Prostate gland (tissue), 2 donors: ENCODE measurements at regions not wholly inside any gene's neighbourhood (a gene's known extent, or its start where the extent isn't known, plus 50 kb on each side); places are given as distances from the start of the nearest gene placed in this dataset.
"Not testable (repeated sequence)": the region's sequence is repeated elsewhere in the genome, so short reads cannot be mapped to it uniquely, and the experiment has no call there.

Experiments used
- DNase-seq: peaks from one replicate; pipeline ENCODE4 v3.0.0-alpha.2; 2019; ENCODE audit warnings: low spot score
- H3K27ac ChIP-seq, 2 donors: fragments of 200-600 bp; sonication (generic); 2 replicates each; pipeline ENCODE4 v1.5.1; 2017 to 2019
- H3K27me3 ChIP-seq: fragments of 200-600 bp; sonication (generic); replicated peaks from 2 replicates; pipeline ENCODE4 v1.5.1; 2019; ENCODE audit not compliant: insufficient read depth
- H3K36me3 ChIP-seq, 2 donors: fragments of 200-600 bp; sonication (generic); 1 replicate in 1 of 2; 2 replicates in 1 of 2; pipeline versions ENCODE4 v1.5.1 to v1.8.1; 2017 to 2019
- H3K4me1 ChIP-seq: fragments of 200-600 bp; sonication (generic); replicated peaks from 2 replicates; pipeline ENCODE4 v1.5.1; 2019
- H3K4me3 ChIP-seq, 2 donors: fragments of 200-600 bp; sonication (generic); 2 replicates each; pipeline ENCODE4 v1.5.1; 2017 to 2019
- H3K9me3 ChIP-seq: fragments of 200-600 bp; sonication (generic); 2 replicates; pipeline ENCODE4 v1.5.1; 2017
- CTCF ChIP-seq, 4 experiments: fragments of 200-600 bp in 2 of 4; fragments of 450-650 bp in 2 of 4; sonication (generic) in 2 of 4; IDR thresholded peaks; 1 replicate in 3 of 4; 2 replicates in 1 of 4; pipeline ENCODE4 v1.5.1; 2016 to 2019; ENCODE audit warnings: antibody characterized with exemption in 4 of 4, mild to moderate bottlenecking in 2 of 4, moderate library complexity in 2 of 4
- POLR2A ChIP-seq: fragments of 450-650 bp; IDR thresholded peaks from one replicate; pipeline ENCODE4 v1.6.1; 2016; ENCODE audit warnings: antibody characterized with exemption, mild to moderate bottlenecking
- POLR2AphosphoS5 ChIP-seq: sonication (generic); formaldehyde crosslinking; IDR thresholded peaks from one replicate; pipeline ENCODE4 v1.6.1; 2017; ENCODE audit warnings: antibody characterized with exemption
- WGBS: methylation state at CpG from one replicate; pipeline ENCODE4 v1.1.5; 2018; 5-methylcytosine and 5-hydroxymethylcytosine counted together
- intact Hi-C: fragments of 100-400 bp; cut with DNase I; formaldehyde crosslinking; loops from one replicate; pipeline ENCODE4 v1.14.2; 2022

DNA sequence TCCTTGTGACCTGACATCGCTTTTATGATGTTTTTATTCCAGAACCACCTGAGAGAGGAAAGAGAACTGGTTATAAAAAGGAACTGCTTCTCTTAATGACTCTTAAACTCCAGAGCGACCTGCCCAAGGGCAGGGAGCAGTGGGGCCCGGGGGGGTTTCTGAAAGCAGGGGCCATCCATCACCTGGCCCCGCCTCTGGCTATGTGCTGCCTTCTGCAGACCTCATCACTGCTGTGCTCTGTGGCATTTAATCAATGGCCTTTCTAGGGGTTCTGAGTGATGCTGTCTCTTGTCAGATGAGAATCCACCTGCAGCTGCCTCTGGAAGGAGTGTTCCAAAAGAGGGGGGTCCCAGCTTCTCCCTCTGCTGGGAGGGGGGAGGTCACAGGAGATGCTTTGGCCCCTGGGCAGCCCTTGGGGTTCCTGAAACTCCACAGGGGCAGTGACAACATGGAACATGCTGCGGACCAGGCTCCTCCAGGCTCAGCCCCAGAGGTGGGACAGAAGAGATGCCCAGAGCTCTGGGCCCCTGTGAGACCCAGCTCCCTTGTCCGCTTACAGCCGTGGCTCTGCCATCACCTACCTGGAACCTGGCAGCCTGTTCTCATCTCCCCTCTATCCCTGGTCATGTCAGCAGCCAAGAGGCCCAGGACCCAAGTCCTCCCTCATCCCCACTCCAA, 177.1 kb upstream of the SULF2 start:
- Histone ChIP-seq H3K4me1 (no peaks in the 10 kb centered on the region), H3K9me3 (no peaks in the 10 kb centered on the region), H3K27ac (no peak overlapping the region), H3K4me3 (no peak overlapping the region), H3K27me3 (no peaks in the 10 kb centered on the region), H3K36me3 (no peaks in the 10 kb centered on the region)
- 83% methylated on average over 7 of the region's 7 CpGs for WGBS
- DNase-seq, result no peak
- TF ChIP-seq POLR2AphosphoS5 (no peak), CTCF (IDR thresholded peaks at IDR 0.05) (no peak), POLR2A (no peak)
- intact Hi-C loops, result no loop called here

- Histone ChIP-seq H3K36me3 (no peaks in the 10 kb centered on the region), H3K9me3 (no peaks in the 10 kb centered on the region), H3K4me1 (no peaks in the 10 kb centered on the region), H3K4me3 (no peak overlapping the region), H3K27ac (no peak overlapping the region), H3K27me3 (no peaks in the 10 kb centered on the region)
- DNase-seq, result no peak
- TF ChIP-seq POLR2A, result no peak
- no peak for TF ChIP-seq POLR2AphosphoS5
- no peak for TF ChIP-seq CTCF (IDR thresholded peaks at IDR 0.05)
- intact Hi-C loops, result no loop called here
- whole genome bisulfite sequencing, result 77% methylated on average over 7 of the region's 7 CpGs
Observed at GRCh38 chr20:47960769-47961541, 175.7 kb upstream of the SULF2 start.

- TF ChIP-seq POLR2A (no peak), CTCF (IDR thresholded peaks at IDR 0.05) (no peak), POLR2AphosphoS5 (no peak)
- intact Hi-C loops, result no loop called here
- no peak overlapping the region for H3K4me3 ChIP-seq
- H3K27me3 ChIP-seq, result no peaks in the 10 kb centered on the region
- no peak overlapping the region for H3K27ac ChIP-seq
- WGBS, result 89% methylated on average over 8 of the region's 8 CpGs
- no peaks in the 10 kb centered on the region for H3K4me1 ChIP-seq
- no peak for DNase-seq
- H3K36me3 ChIP-seq, result no peaks in the 10 kb centered on the region
- H3K9me3 ChIP-seq, result no peaks in the 10 kb centered on the region
Observed at GRCh38 chr20:47960277-47960676, 175.0 kb upstream of the SULF2 start.

- DNase-seq, H3K27me3 ChIP-seq, H3K9me3 ChIP-seq, H3K36me3 ChIP-seq, H3K4me1 ChIP-seq, intact Hi-C loops, H3K4me3 ChIP-seq, H3K27ac ChIP-seq: not testable (repeated sequence)
- 44% methylated on average over 16 of the region's 16 CpGs for WGBS
Observed at GRCh38 chr20:47957989-47958801, 172.9 kb upstream of the SULF2 start.

DNA sequence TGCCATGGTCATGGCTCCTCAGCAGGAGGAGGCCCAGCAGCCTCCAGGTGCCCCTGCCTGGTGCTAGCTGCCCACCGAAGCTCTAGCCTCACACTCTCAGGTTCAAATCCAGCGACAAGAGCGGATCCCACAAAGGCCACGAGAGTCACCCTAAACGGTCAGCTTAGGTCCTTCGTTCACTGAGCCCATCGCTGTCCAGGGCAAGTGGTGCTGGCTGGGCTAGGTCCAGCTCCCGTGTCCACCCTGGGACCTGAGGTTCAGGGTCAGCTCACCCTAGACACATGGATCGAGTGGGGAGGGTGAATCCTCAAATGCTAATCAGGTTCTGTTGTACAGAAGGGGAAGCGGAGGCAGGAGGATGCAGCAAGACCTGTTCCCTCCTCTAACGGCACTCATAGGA, 171.9 kb upstream of the SULF2 start:
- TF ChIP-seq CTCF (IDR thresholded peaks at IDR 0.05), result no peak
- no peak overlapping the region for H3K4me3 ChIP-seq
- no peak for DNase-seq
- H3K27me3 ChIP-seq, result no peaks in the 10 kb centered on the region
- WGBS, result 96% methylated on average over 11 of the region's 11 CpGs
- H3K36me3 ChIP-seq, result no peaks in the 10 kb centered on the region
- no peak overlapping the region for H3K27ac ChIP-seq
- H3K4me1 ChIP-seq, result no peaks in the 10 kb centered on the region
- H3K9me3 ChIP-seq, result no peaks in the 10 kb centered on the region
- intact Hi-C loops, result no loop called here
